K562 (cell line): ENCODE measurements at regions not wholly inside any gene's neighbourhood (a gene's known extent, or its start where the extent isn't known, plus 50 kb on each side); places are given as distances from the start of the nearest gene placed in this dataset.

Source experiments
- ATAC-seq: fragments of 200-7000 bp; cut with Tn5 transposase; 3 replicates; pipeline ENCODE4 v1.9.1; 2020; ENCODE audit warnings: moderate library complexity
- BruUV-seq: library from RNA; stranded (reverse); fragments of 400-500 nt; replicated peaks from 2 replicates; lab custom pipeline; 2021; lab: Mats Ljungman, UMichigan
- CTCF ChIA-PET: fragments of 300-600 bp; formaldehyde crosslinking; extraction: SDS; loops from one replicate; lab custom pipeline; 2021; ENCODE audit warnings: low intra/inter-chr PET ratio; lab: Yijun Ruan, JAX
- POLR2A ChIA-PET: fragments of 300-600, 350-650 bp; sonication (Branson Sonifier 250); formaldehyde crosslinking; extraction: SDS; loops from one replicate; lab custom pipeline; 2021; ENCODE audit warnings: antibody characterized with exemption, inconsistent platforms; lab: Yijun Ruan, JAX
- DNase-seq, 4 experiments: peaks; one replicate each; pipeline versions ENCODE4 v3.0.0 to v3.0.0-alpha.2; 2011 to 2018; ENCODE audit warnings: low spot score in 3 of 4, mixed read lengths in 3 of 4; ENCODE audit errors: extremely low read depth in 1 of 4
- FAIRE-seq: peaks from 2 replicates; lab custom pipeline; 2011; peaks lifted over from hg19 to GRCh38; lab: Jason Lieb, UNC
- H2AFZ ChIP-seq: 2 replicates; pipeline ENCODE4 v1.6.0; 2011; ENCODE audit warnings: low read depth, low read length, control low read depth, inconsistent platforms
- H3K27ac ChIP-seq: fragments of 200-600 bp; 3 replicates; pipeline ENCODE4 v1.8.0; 2011; ENCODE audit warnings: low read depth, mild to moderate bottlenecking, control low read depth, inconsistent platforms, low read length, moderate library complexity, mixed read lengths; ENCODE audit errors: extremely low read depth
- H3K27me3 ChIP-seq, 2 experiments: fragments of 300-600 bp in 1 of 2; 2 replicates in 1 of 2; 3 replicates in 1 of 2; pipeline versions ENCODE4 v1.6.0 to v1.8.0; 2011; ENCODE audit warnings: inconsistent platforms in 2 of 2, low read length in 2 of 2, mild to moderate bottlenecking in 1 of 2, mixed read lengths in 1 of 2, moderate library complexity in 1 of 2; ENCODE audit not compliant: control insufficient read depth in 2 of 2, insufficient read depth in 2 of 2
- H3K36me3 ChIP-seq: fragments of 300-600 bp; 3 replicates; pipeline ENCODE4 v1.8.0; 2011; ENCODE audit warnings: mild to moderate bottlenecking, low read length, inconsistent platforms; ENCODE audit not compliant: control insufficient read depth, insufficient read depth
- H3K4me1 ChIP-seq, 2 experiments: fragments of 200-600 bp in 1 of 2; replicated peaks in 1 of 2; 2 replicates in 1 of 2; 3 replicates in 1 of 2; pipeline versions ENCODE4 v1.5.1 to v1.8.0; 2011; ENCODE audit warnings: inconsistent platforms in 2 of 2, low read length in 2 of 2, mild to moderate bottlenecking in 1 of 2, mixed read lengths in 1 of 2, moderate library complexity in 1 of 2; ENCODE audit not compliant: control insufficient read depth in 2 of 2, insufficient read depth in 2 of 2
- H3K4me2 ChIP-seq: 2 replicates; pipeline ENCODE4 v1.6.1; 2011; ENCODE audit warnings: low read length, control low read depth, inconsistent platforms, mixed read lengths; ENCODE audit not compliant: insufficient read depth
- H3K4me3 ChIP-seq: fragments of 200-600 bp; sonication (generic), shearing (Covaris generic); 2 replicates; pipeline ENCODE4 v1.5.1; 2016; ENCODE audit warnings: control low read depth, inconsistent platforms
- H3K79me2 ChIP-seq: fragments of 200-600 bp; 3 replicates; pipeline ENCODE4 v1.8.0; 2011; ENCODE audit warnings: low read length, inconsistent platforms; ENCODE audit not compliant: control insufficient read depth, insufficient read depth
- H3K9ac ChIP-seq, 2 experiments: 2 replicates each; pipeline versions ENCODE4 v1.6.0 to v1.6.1; 2011; ENCODE audit warnings: low read depth in 2 of 2, low read length in 2 of 2, control low read depth in 1 of 2, inconsistent platforms in 1 of 2, mild to moderate bottlenecking in 1 of 2, mixed read lengths in 1 of 2; ENCODE audit not compliant: insufficient read depth in 1 of 2
- H3K9me1 ChIP-seq: one replicate; pipeline ENCODE4 v1.6.0; 2011; ENCODE audit warnings: inconsistent platforms, mild to moderate bottlenecking, low read length, moderate library complexity; ENCODE audit not compliant: control insufficient read depth, insufficient read depth
- H3K9me3 ChIP-seq: replicated peaks from 2 replicates; pipeline ENCODE4 v1.5.1; 2011; ENCODE audit warnings: low read depth, low read length, inconsistent platforms; ENCODE audit not compliant: control insufficient read depth, insufficient read depth
- H4K20me1 ChIP-seq: replicated peaks from 2 replicates; pipeline ENCODE4 v1.6.1; 2011; ENCODE audit warnings: low read length, inconsistent platforms, mixed read lengths; ENCODE audit not compliant: control insufficient read depth, insufficient read depth
- ATF3 ChIP-seq, 2 experiments: fragments of 450-650 bp in 1 of 2; sonication (generic) in 1 of 2; formaldehyde crosslinking in 1 of 2; IDR thresholded peaks in 1 of 2; conservative IDR thresholded peaks in 1 of 2; 2 replicates each; pipeline versions ENCODE4 v1.6.1 to v1.8.1; 2016 to 2023; ENCODE audit warnings: mild to moderate bottlenecking in 2 of 2, moderate library complexity in 2 of 2, inconsistent platforms in 1 of 2, missing genetic modification reagents in 1 of 2
- BCOR ChIP-seq: fragments of 450-650 bp; IDR thresholded peaks from 2 replicates; pipeline ENCODE4 v1.6.1; 2016
- CBFB ChIP-seq: sonication (generic); formaldehyde crosslinking; IDR thresholded peaks from 2 replicates; pipeline ENCODE4 v1.4.0; 2020; ENCODE audit warnings: mild to moderate bottlenecking, missing genetic modification reagents
- CBX1 ChIP-seq: sonication (generic); IDR thresholded peaks from 2 replicates; pipeline ENCODE4 v1.6.1; 2016; ENCODE audit warnings: antibody characterized with exemption, low read depth, mild to moderate bottlenecking
- CEBPG ChIP-seq, 3 experiments: fragments of 200-800 bp in 1 of 3; sonication (Bioruptor generic) in 1 of 3; sonication (generic) in 1 of 3; formaldehyde crosslinking in 1 of 3; IDR thresholded peaks in 2 of 3; conservative IDR thresholded peaks in 1 of 3; 2 replicates each; pipeline versions ENCODE4 v1.6.1 to v1.8.0; 2016 to 2022; ENCODE audit warnings: missing compliant biosample characterization in 2 of 3, missing genetic modification characterization in 2 of 3, mild to moderate bottlenecking in 1 of 3, missing genetic modification reagents in 1 of 3
- EGR1 ChIP-seq: fragments of 450-650 bp; conservative IDR thresholded peaks from 2 replicates; pipeline ENCODE4 v1.6.1; 2017; ENCODE audit warnings: mild to moderate bottlenecking
- HNRNPL ChIP-seq: fragments of 200-400 bp; formaldehyde crosslinking; IDR thresholded peaks from 2 replicates; pipeline ENCODE4 v1.6.1; 2017; ENCODE audit warnings: low read depth, mild to moderate bottlenecking, low read length
- JUNB ChIP-seq: fragments of 450-650 bp; formaldehyde crosslinking; conservative IDR thresholded peaks from 2 replicates; pipeline ENCODE4 v1.4.0; 2020; ENCODE audit warnings: mild to moderate bottlenecking
- RFX1 ChIP-seq: fragments of 450-650 bp; IDR thresholded peaks from 2 replicates; pipeline ENCODE4 v1.6.1; 2016; ENCODE audit warnings: mild to moderate bottlenecking, moderate library complexity
- RHOXF2B ChIP-seq: fragments of 250-450 bp; sonication (Bioruptor Pico); conservative IDR thresholded peaks from 2 replicates; pipeline ENCODE4 v1.5.1; 2021
- WGBS: fragments of 100-300 bp; shearing (Covaris generic); methylation state at CpG from one replicate; pipeline ENCODE4 v1.1.6; 2016; ENCODE audit warnings: low coverage, mixed read lengths; ENCODE audit not compliant: insufficient coverage; ENCODE audit errors: missing lambda C conversion rate; 5-methylcytosine and 5-hydroxymethylcytosine counted together
- in situ Hi-C: fragments of 300-500 bp; cut with MboI; formaldehyde crosslinking; loops from 4 replicates; pipeline ENCODE4 v1.15.0; 2018; ENCODE audit warnings: inconsistent platforms, mixed read lengths
- intact Hi-C: fragments of 100-400 bp; cut with micrococcal nuclease; formaldehyde crosslinking; loops from 2 replicates; pipeline ENCODE4 v1.14.2; 2022
- TF ChIP-seq, protein P1 (sequence below): IDR thresholded peaks from 2 replicates; pipeline ENCODE4 v1.6.1; 2016; ENCODE audit warnings: missing genetic modification characterization, missing compliant biosample characterization
- TF ChIP-seq, protein P2 (sequence below): fragments of 450-650 bp; formaldehyde crosslinking; IDR thresholded peaks from 2 replicates; pipeline ENCODE4 v1.4.0; 2022; ENCODE audit warnings: mild to moderate bottlenecking, moderate library complexity

- Histone ChIP-seq H3K79me2 (no peaks in the 10 kb centered on the region), H4K20me1 (no peaks in the 10 kb centered on the region), H3K4me2 (no peak overlapping the region), H2AFZ (no peak overlapping the region), H3K27me3 (no peaks in the 10 kb centered on the region), H3K9me1 (no peaks in the 10 kb centered on the region), H3K4me1 (no peaks in the 10 kb centered on the region), H3K4me3 (no peak overlapping the region), H3K9me3 (no peaks in the 10 kb centered on the region), H3K9ac (no peak overlapping the region), H3K27ac (no peak overlapping the region), H3K36me3 (no peaks in the 10 kb centered on the region)
- in situ Hi-C loops = no loop called here
- DNase-seq (no peak), ATAC-seq (no peak), FAIRE-seq (peak; percentile 32)
- TF ChIP-seq RHOXF2B = no peak
- TF ChIP-seq HNRNPL = no peak
- TF ChIP-seq JUNB = no peak
- TF ChIP-seq, protein P1, sequence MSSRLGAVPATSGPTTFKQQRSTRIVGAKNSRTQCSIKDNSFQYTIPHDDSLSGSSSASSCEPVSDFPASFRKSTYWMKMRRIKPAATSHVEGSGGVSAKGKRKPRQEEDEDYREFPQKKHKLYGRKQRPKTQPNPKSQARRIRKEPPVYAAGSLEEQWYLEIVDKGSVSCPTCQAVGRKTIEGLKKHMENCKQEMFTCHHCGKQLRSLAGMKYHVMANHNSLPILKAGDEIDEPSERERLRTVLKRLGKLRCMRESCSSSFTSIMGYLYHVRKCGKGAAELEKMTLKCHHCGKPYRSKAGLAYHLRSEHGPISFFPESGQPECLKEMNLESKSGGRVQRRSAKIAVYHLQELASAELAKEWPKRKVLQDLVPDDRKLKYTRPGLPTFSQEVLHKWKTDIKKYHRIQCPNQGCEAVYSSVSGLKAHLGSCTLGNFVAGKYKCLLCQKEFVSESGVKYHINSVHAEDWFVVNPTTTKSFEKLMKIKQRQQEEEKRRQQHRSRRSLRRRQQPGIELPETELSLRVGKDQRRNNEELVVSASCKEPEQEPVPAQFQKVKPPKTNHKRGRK = no peak
- no peak for TF ChIP-seq EGR1
- no peak for TF ChIP-seq CBFB (CRISPR knock-in tag)
- no peak for TF ChIP-seq CEBPG (CRISPR knock-in tag; IDR thresholded peaks at IDR 0.05)
- TF ChIP-seq CEBPG (tag; conservative IDR thresholded peaks at IDR 0.05 in 1 of 2, IDR thresholded peaks at IDR 0.05 in 1 of 2) = peak in 1 of 2 experiments; percentile 66; a peak in 1 of 4 replicates
- no peak for TF ChIP-seq BCOR
- peak; percentile 53; the same call in 1 of the 2 replicates for TF ChIP-seq ATF3 (IDR thresholded peaks at IDR 0.05)
- TF ChIP-seq ATF3 (CRISPR knock-in tag; conservative IDR thresholded peaks at IDR 0.05) = no peak
- TF ChIP-seq RFX1 = no peak
- TF ChIP-seq, protein P2, sequence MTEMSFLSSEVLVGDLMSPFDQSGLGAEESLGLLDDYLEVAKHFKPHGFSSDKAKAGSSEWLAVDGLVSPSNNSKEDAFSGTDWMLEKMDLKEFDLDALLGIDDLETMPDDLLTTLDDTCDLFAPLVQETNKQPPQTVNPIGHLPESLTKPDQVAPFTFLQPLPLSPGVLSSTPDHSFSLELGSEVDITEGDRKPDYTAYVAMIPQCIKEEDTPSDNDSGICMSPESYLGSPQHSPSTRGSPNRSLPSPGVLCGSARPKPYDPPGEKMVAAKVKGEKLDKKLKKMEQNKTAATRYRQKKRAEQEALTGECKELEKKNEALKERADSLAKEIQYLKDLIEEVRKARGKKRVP = no peak
- no peak for TF ChIP-seq CBX1
- 7% methylated on average over 2 of the region's 2 CpGs for WGBS
- no TSS peak for BruUV-seq
- ChIA-PET CTCF (no interaction called here), POLR2A (no interaction called here)
- intact Hi-C loops = no loop called here
Measured at GRCh38 chr5:89904442-89904841, 505.1 kb downstream of the CETN3 start.
